Right lobe of liver (tissue), 4 donors: ENCODE measurements at regions not wholly inside any gene's neighbourhood (a gene's known extent, or its start where the extent isn't known, plus 50 kb on each side); places are given as distances from the start of the nearest gene placed in this dataset.

ENCODE experiments used
- CTCF ChIP-seq, 4 donors: fragments of 200-600 bp in 3 of 4; fragments of 450-650 bp in 1 of 4; IDR thresholded peaks; one replicate each; pipeline versions ENCODE4 v1.5.1 to v1.8.0; 2016 to 2022; ENCODE audit warnings: antibody characterized with exemption in 4 of 4, mild to moderate bottlenecking in 2 of 4
- POLR2A ChIP-seq: fragments of 450-650 bp; IDR thresholded peaks from one replicate; pipeline ENCODE4 v1.6.1; 2017; ENCODE audit warnings: antibody characterized with exemption, mild to moderate bottlenecking
- donor health status: DM: no; HTN: no; CAD: no.
- donor health status: DM: no; HTN: no; CAD: no.
- donor health status: DM: no; HTN: yes; CAD: no.

GRCh38 chr6:9399916-9400315 is 964.6 kb upstream of the SLC35B3 start:
- TF ChIP-seq POLR2A: no peak
- TF ChIP-seq CTCF (IDR thresholded peaks at IDR 0.05): no peak
